T-cell (primary cell): ENCODE measurements at regions not wholly inside any gene's neighbourhood (a gene's known extent, or its start where the extent isn't known, plus 50 kb on each side); places are given as distances from the start of the nearest gene placed in this dataset.

Experiments used
- ATAC-seq, 4 experiments: fragments of 200-7000 bp in 3 of 4; fragments of 150-1000 bp in 1 of 4; cut with Tn5 transposase; replicated peaks in 1 of 4; 1 replicate in 3 of 4; 2 replicates in 1 of 4; pipeline ENCODE4 v1.10.0; 2021; ENCODE audit warnings: moderate library complexity in 3 of 4, mild to moderate bottlenecking in 2 of 4, moderate number of reproducible peaks in 1 of 4
- CTCF ChIA-PET, 2 donors: fragments of 300-600 bp; sonication (Branson Sonifier 250); formaldehyde crosslinking; loops; one replicate each; lab custom pipeline; 2022; ENCODE audit warnings: antibody characterized with exemption in 2 of 2; lab: Charles Lee
- POLR2A ChIA-PET, 2 donors: fragments of 300-600 bp; sonication (Branson Sonifier 250); formaldehyde crosslinking; loops; one replicate each; lab custom pipeline; 2022; ENCODE audit warnings: antibody characterized with exemption in 2 of 2; lab: Charles Lee
- DNase-seq, 35 experiments: peaks; one replicate each; pipeline versions ENCODE4 v3.0.0 to v3.0.0-alpha.2; 2013 to 2023
- H3K27ac ChIP-seq: one replicate; pipeline ENCODE4 v1.5.1; 2013; ENCODE audit warnings: low read length
- H3K27me3 ChIP-seq, 2 experiments: replicated peaks in 1 of 2; 1 replicate in 1 of 2; 2 replicates in 1 of 2; pipeline versions ENCODE4 v1.6.1 to v1.7.0; 2013; ENCODE audit warnings: low read length in 1 of 2, mixed read lengths in 1 of 2; ENCODE audit not compliant: control insufficient read depth in 2 of 2, insufficient read depth in 2 of 2; ENCODE audit errors: extremely low read depth in 1 of 2
- H3K36me3 ChIP-seq, 2 donors: 1 replicate in 1 of 2; 2 replicates in 1 of 2; pipeline versions ENCODE4 v1.6.1 to v1.7.0; 2013; ENCODE audit warnings: low read length in 1 of 2; ENCODE audit not compliant: control insufficient read depth in 2 of 2, insufficient read depth in 1 of 2; ENCODE audit errors: extremely low read depth in 1 of 2
- H3K4me1 ChIP-seq, 2 experiments: 1 replicate in 1 of 2; 2 replicates in 1 of 2; pipeline versions ENCODE4 v1.6.1 to v1.7.0; 2013; ENCODE audit warnings: low read length in 2 of 2, mixed read lengths in 1 of 2; ENCODE audit not compliant: insufficient read depth in 2 of 2, control insufficient read depth in 1 of 2; ENCODE audit errors: extremely low read depth in 1 of 2
- H3K4me3 ChIP-seq, 2 donors: 1 replicate in 1 of 2; 2 replicates in 1 of 2; pipeline versions ENCODE4 v1.5.1 to v1.7.0; 2013; ENCODE audit warnings: mild to moderate bottlenecking in 2 of 2, low read length in 1 of 2, moderate library complexity in 1 of 2; ENCODE audit not compliant: control insufficient read depth in 1 of 2; ENCODE audit errors: extremely low read depth in 1 of 2
- H3K9me3 ChIP-seq: 2 replicates; pipeline ENCODE4 v1.7.0; 2013
- H3K27ac Mint-ChIP-seq, 2 donors: one replicate each; pipeline ENCODE4 v1.8.0; 2020 to 2021; ENCODE audit warnings: mild to moderate bottlenecking in 2 of 2, mixed read lengths in 2 of 2
- H3K27me3 Mint-ChIP-seq, 2 donors: one replicate each; pipeline ENCODE4 v1.8.0; 2021 to 2022; ENCODE audit warnings: mixed read lengths in 2 of 2
- H3K36me3 Mint-ChIP-seq: one replicate; pipeline ENCODE4 v1.8.0; 2021; ENCODE audit warnings: mixed read lengths
- H3K4me1 Mint-ChIP-seq, 3 donors: one replicate each; pipeline ENCODE4 v1.8.0; 2020 to 2022; ENCODE audit warnings: mixed read lengths in 3 of 3, mild to moderate bottlenecking in 1 of 3
- H3K4me3 Mint-ChIP-seq, 3 donors: one replicate each; pipeline ENCODE4 v1.8.0; 2020 to 2022; ENCODE audit warnings: mild to moderate bottlenecking in 3 of 3, mixed read lengths in 3 of 3, moderate library complexity in 3 of 3
- H3K9me3 Mint-ChIP-seq, 3 donors: one replicate each; pipeline ENCODE4 v1.8.0; 2020 to 2022; ENCODE audit warnings: mixed read lengths in 3 of 3
- WGBS: methylation state at CpG from one replicate; pipeline ENCODE4 v1.1.5; 2013; ENCODE audit warnings: missing lambda C conversion rate; ENCODE audit not compliant: insufficient coverage; 5-methylcytosine and 5-hydroxymethylcytosine counted together

DNA sequence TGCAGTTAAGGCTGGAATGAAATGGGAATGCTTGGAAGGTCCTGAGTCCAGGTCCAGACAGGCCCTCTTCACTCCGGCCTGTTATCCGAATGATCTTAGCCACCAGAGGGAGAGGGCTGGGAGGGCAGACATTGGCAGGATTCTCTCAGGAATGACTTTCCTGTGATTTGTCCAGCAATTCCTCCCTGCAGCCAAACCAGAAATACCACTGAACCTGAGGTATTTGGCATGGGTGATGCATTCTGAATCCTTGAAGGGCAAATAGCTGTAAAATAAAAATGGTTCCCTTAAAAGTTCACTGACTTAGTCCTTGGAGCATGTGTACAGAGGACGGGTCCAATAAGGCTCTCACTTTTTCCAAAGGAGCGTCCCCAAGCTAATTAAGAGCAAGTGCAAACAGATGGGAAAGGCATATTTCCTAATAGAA, 77.5 kb upstream of the HABP2 start:
- CTCF ChIA-PET, result interaction anchor here in 1 of 2 donors (0.5 kb wide), 1 partner anchor 83 kb away, joined by 3 read pairs; no protein-coding TSS in a partner anchor
- DNase-seq (no peak), ATAC-seq (no peak)
- peaks cover 2 to 10% of the 10 kb centered on the region in 2 donors for H3K27me3 Mint-ChIP-seq
- Histone ChIP-seq H3K4me1 (no peaks in the 10 kb centered on the region), H3K9me3 (peaks cover 2% of the 10 kb centered on the region), H3K4me3 (no peak overlapping the region), H3K27ac (no peak overlapping the region), H3K36me3 (no peaks in the 10 kb centered on the region), H3K27me3 (no peaks in the 10 kb centered on the region)
- peaks cover 10 to 16% (median 13%) of the 10 kb centered on the region in 3 donors for H3K9me3 Mint-ChIP-seq
- H3K4me3 Mint-ChIP-seq, result no peak overlapping the region
- 90% methylated on average over 2 of the region's 4 CpGs for WGBS
- H3K27ac Mint-ChIP-seq, result no peak overlapping the region
- no peaks in the 10 kb centered on the region for H3K4me1 Mint-ChIP-seq
- no peaks in the 10 kb centered on the region for H3K36me3 Mint-ChIP-seq
- POLR2A ChIA-PET, result no interaction called here

DNA sequence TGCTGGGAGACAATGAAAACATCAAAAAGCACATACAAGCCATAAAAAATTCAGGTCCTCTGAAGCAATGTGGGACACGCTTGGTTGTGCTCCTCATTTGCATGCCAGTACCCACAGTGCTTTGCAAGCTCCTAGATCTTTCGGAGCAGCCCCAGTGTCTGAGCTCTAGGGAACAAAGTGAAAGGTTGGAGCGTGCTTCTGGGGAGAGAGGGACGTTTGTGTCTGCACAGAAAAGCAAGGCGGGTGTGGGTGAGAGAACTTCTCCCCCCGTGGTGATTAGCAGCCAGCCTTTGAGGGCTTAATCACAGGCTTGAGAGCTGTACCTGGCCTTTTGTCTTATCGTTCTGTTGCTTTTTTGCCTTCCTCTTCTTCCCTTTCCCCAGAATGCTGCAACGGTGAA, 76.7 kb upstream of the HABP2 start:
- peaks cover 2 to 10% of the 10 kb centered on the region in 2 donors for H3K27me3 Mint-ChIP-seq
- no peaks in the 10 kb centered on the region for H3K4me1 ChIP-seq
- ChIA-PET CTCF (no interaction called here), POLR2A (no interaction called here)
- WGBS, result 86% methylated on average over 2 of the region's 8 CpGs
- no peaks in the 10 kb centered on the region for H3K4me1 Mint-ChIP-seq
- H3K27ac ChIP-seq, result no peak overlapping the region
- no peak overlapping the region for H3K4me3 Mint-ChIP-seq
- no peaks in the 10 kb centered on the region for H3K36me3 Mint-ChIP-seq
- ATAC-seq, result no peak
- H3K4me3 ChIP-seq, result no peak overlapping the region
- peaks cover 2% of the 10 kb centered on the region for H3K9me3 ChIP-seq
- no peak for DNase-seq
- H3K9me3 Mint-ChIP-seq, result peaks cover 10 to 18% (median 16%) of the 10 kb centered on the region in 3 donors
- no peak overlapping the region for H3K27ac Mint-ChIP-seq
- H3K27me3 ChIP-seq, result no peaks in the 10 kb centered on the region
- no peaks in the 10 kb centered on the region for H3K36me3 ChIP-seq

GRCh38 chr10:113476673-113477072, 76.2 kb upstream of the HABP2 start:
- no peaks in the 10 kb centered on the region for H3K27me3 ChIP-seq
- H3K27ac Mint-ChIP-seq, result no peak overlapping the region
- H3K36me3 ChIP-seq, result no peaks in the 10 kb centered on the region
- POLR2A ChIA-PET, result no interaction called here
- H3K4me3 Mint-ChIP-seq, result no peak overlapping the region
- peaks cover 10 to 18% (median 16%) of the 10 kb centered on the region in 3 donors for H3K9me3 Mint-ChIP-seq
- DNase-seq (no peak), ATAC-seq (no peak)
- no peak overlapping the region for H3K4me3 ChIP-seq
- peaks cover 2 to 10% of the 10 kb centered on the region in 2 donors for H3K27me3 Mint-ChIP-seq
- WGBS, result no CpG with 5 or more reads among the region's 5 CpGs
- H3K4me1 ChIP-seq, result no peaks in the 10 kb centered on the region
- no peaks in the 10 kb centered on the region for H3K36me3 Mint-ChIP-seq
- H3K9me3 ChIP-seq, result peaks cover 2% of the 10 kb centered on the region
- no peak overlapping the region for H3K27ac ChIP-seq
- CTCF ChIA-PET, result no interaction called here
- no peaks in the 10 kb centered on the region for H3K4me1 Mint-ChIP-seq

DNA sequence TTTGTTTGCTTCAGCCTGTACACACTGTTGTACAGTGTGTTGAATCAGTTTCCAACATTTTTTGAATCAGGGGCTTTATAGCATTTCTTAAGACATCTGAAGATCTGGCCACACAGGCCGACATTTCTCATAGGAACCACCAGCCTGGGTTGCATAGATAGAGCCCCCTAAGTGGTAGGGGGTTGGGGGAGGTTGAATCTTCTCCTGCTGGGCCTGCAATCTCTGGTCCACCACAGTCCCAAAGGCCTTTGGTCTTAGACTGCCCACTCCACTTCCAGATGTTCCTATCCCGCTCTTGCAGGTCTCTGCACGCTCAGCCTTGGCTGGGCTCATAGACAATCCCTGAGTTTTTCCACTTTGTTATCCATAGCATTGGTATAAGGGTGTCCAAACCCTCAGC, 75.4 kb upstream of the HABP2 start:
- no peak for DNase-seq
- Mint-ChIP-seq H3K27me3 (peaks cover 2 to 10% of the 10 kb centered on the region in 2 donors), H3K9me3 (peaks cover 6 to 21% (median 18%) of the 10 kb centered on the region in 3 donors), H3K27ac (no peak overlapping the region), H3K4me3 (no peak overlapping the region), H3K4me1 (no peaks in the 10 kb centered on the region), H3K36me3 (no peaks in the 10 kb centered on the region)
- Histone ChIP-seq H3K9me3 (peaks cover 2% of the 10 kb centered on the region), H3K27me3 (no peaks in the 10 kb centered on the region), H3K36me3 (no peaks in the 10 kb centered on the region), H3K27ac (no peak overlapping the region), H3K4me3 (no peak overlapping the region), H3K4me1 (no peaks in the 10 kb centered on the region)
- ChIA-PET POLR2A (no interaction called here), CTCF (no interaction called here)
- WGBS, result no CpG with 5 or more reads among the region's 3 CpGs
- no peak for ATAC-seq

GRCh38 chr10:113479346-113480080, 73.3 kb upstream of the HABP2 start:
- DNase-seq, result no peak
- Histone ChIP-seq H3K36me3 (no peaks in the 10 kb centered on the region), H3K27ac (no peak overlapping the region), H3K4me3 (no peak overlapping the region), H3K9me3 (peaks cover 2% of the 10 kb centered on the region), H3K27me3 (no peaks in the 10 kb centered on the region), H3K4me1 (no peaks in the 10 kb centered on the region)
- no peak overlapping the region for H3K27ac Mint-ChIP-seq
- H3K4me3 Mint-ChIP-seq, result no peak overlapping the region
- WGBS, result 82% methylated on average over 5 of the region's 9 CpGs
- peaks cover 0 to 21% (median 18%) of the 10 kb centered on the region in 3 donors for H3K9me3 Mint-ChIP-seq
- no peak for ATAC-seq
- CTCF ChIA-PET, result no interaction called here
- no peaks in the 10 kb centered on the region for H3K36me3 Mint-ChIP-seq
- peaks cover under 1 to 6% of the 10 kb centered on the region in 2 donors for H3K27me3 Mint-ChIP-seq
- POLR2A ChIA-PET, result no interaction called here
- H3K4me1 Mint-ChIP-seq, result no peaks in the 10 kb centered on the region

DNA sequence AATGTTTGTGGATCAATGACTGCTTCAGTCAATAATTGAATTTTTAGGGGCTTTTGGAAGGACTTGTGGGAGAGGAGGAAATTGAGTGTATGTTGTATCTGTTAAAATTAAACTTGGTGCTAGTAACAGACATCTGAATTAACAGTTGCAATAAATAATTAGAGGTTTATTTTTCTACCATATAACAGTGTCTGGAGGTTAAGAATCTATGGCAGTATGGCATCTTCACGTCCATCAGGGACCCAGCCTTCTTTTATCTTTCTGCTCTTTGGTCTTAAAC, 72.8 kb upstream of the HABP2 start:
- ChIA-PET CTCF (no interaction called here), POLR2A (no interaction called here)
- DNase-seq (no peak), ATAC-seq (no peak)
- no peak overlapping the region for H3K27ac Mint-ChIP-seq
- no peaks in the 10 kb centered on the region for H3K27me3 ChIP-seq
- peaks cover 0 to 21% (median 18%) of the 10 kb centered on the region in 3 donors for H3K9me3 Mint-ChIP-seq
- no peak overlapping the region for H3K4me3 ChIP-seq
- H3K9me3 ChIP-seq, result peaks cover 2% of the 10 kb centered on the region
- H3K27me3 Mint-ChIP-seq, result peaks cover 0 to 2% of the 10 kb centered on the region in 2 donors
- no peak overlapping the region for H3K27ac ChIP-seq
- H3K36me3 ChIP-seq, result no peaks in the 10 kb centered on the region
- no peaks in the 10 kb centered on the region for H3K4me1 Mint-ChIP-seq
- no peak overlapping the region for H3K4me3 Mint-ChIP-seq
- H3K4me1 ChIP-seq, result no peaks in the 10 kb centered on the region
- no peaks in the 10 kb centered on the region for H3K36me3 Mint-ChIP-seq
- WGBS, result no CpG with 5 or more reads among the region's 1 CpG
